ENCODE measurements at regions not wholly inside any gene's neighbourhood (a gene's known extent, or its start where the extent isn't known, plus 50 kb on each side); places are given as distances from the start of the nearest gene placed in this dataset.

- Histone ChIP-seq H3K4me1 (ENCODE audit: insufficient read depth, insufficient read length) (peaks cover 2% of the 10 kb centered on the region), H3K36me3 (ENCODE audit: insufficient read depth, insufficient read length, low read length) (no peaks in the 10 kb centered on the region), H3K27me3 (ENCODE audit: insufficient read depth, insufficient read length) (no peaks in the 10 kb centered on the region), H3K9ac (ENCODE audit: insufficient read length, low read depth) (no peak overlapping the region), H3K9me3 (ENCODE audit: insufficient read depth, low read length) (no peaks in the 10 kb centered on the region; the same call in 1 of the 2 replicates), H3K4me3 (ENCODE audit: insufficient read length, low read depth) (no peak overlapping the region)
- no peak for TF ChIP-seq ZNF274 (IDR thresholded peaks at IDR 0.05; ENCODE audit: low read depth, low read length)
- no peak for DNase-seq (ENCODE audit: low read depth, low spot score)
Measured at GRCh38 chr2:11017921-11018320, 106.2 kb downstream of the KCNF1 start.

- no peaks in the 10 kb centered on the region for H3K27me3 ChIP-seq (ENCODE audit: insufficient read depth, insufficient read length)
Measured at GRCh38 chr2:11018651-11019185, 107.0 kb downstream of the KCNF1 start.

GRCh38 chr2:11019614-11020013, 107.9 kb downstream of the KCNF1 start:
- no peak for TF ChIP-seq SUZ12 (IDR thresholded peaks at IDR 0.05; ENCODE audit: extremely low read depth, insufficient read depth, insufficient read length)
- no peak for TF ChIP-seq ZNF274 (IDR thresholded peaks at IDR 0.05; ENCODE audit: low read depth, low read length)
- no peak for TF ChIP-seq YY1 (IDR thresholded peaks at IDR 0.05; ENCODE audit: insufficient read depth, insufficient read length)
- Histone ChIP-seq H3K4me1 (ENCODE audit: insufficient read depth, insufficient read length) (peaks cover 2% of the 10 kb centered on the region), H3K9ac (ENCODE audit: insufficient read length, low read depth) (no peak overlapping the region), H3K36me3 (ENCODE audit: insufficient read depth, insufficient read length, low read length) (no peaks in the 10 kb centered on the region), H3K9me3 (ENCODE audit: insufficient read depth, low read length) (no peaks in the 10 kb centered on the region; the same call in 1 of the 2 replicates), H3K4me3 (ENCODE audit: insufficient read length, low read depth) (no peak overlapping the region), H3K27me3 (ENCODE audit: insufficient read depth, insufficient read length) (no peaks in the 10 kb centered on the region)
- no peak for DNase-seq (ENCODE audit: low read depth, low spot score)

More at GRCh38 chr2:11018651-11019185, 107.0 kb downstream of the KCNF1 start:
- no peak overlapping the region for H3K4me3 ChIP-seq (ENCODE audit: insufficient read length, low read depth)
- H3K9me3 ChIP-seq (ENCODE audit: insufficient read depth, low read length): no peaks in the 10 kb centered on the region; the same call in 1 of the 2 replicates
- peaks cover 2% of the 10 kb centered on the region for H3K4me1 ChIP-seq (ENCODE audit: insufficient read depth, insufficient read length)
- DNase-seq (ENCODE audit: low read depth, low spot score): no peak
- H3K9ac ChIP-seq (ENCODE audit: insufficient read length, low read depth): no peak overlapping the region
- TF ChIP-seq YY1 (IDR thresholded peaks at IDR 0.05; ENCODE audit: insufficient read depth, insufficient read length): no peak
- no peak for TF ChIP-seq SUZ12 (IDR thresholded peaks at IDR 0.05; ENCODE audit: extremely low read depth, insufficient read depth, insufficient read length)
- no peak for TF ChIP-seq ZNF274 (IDR thresholded peaks at IDR 0.05; ENCODE audit: low read depth, low read length)
- H3K36me3 ChIP-seq (ENCODE audit: insufficient read depth, insufficient read length, low read length): no peaks in the 10 kb centered on the region

GRCh38 chr2:11022064-11022463, 110.3 kb downstream of the KCNF1 start:
- no peak overlapping the region for H3K4me3 ChIP-seq (ENCODE audit: insufficient read length, low read depth)
- TF ChIP-seq YY1 (IDR thresholded peaks at IDR 0.05; ENCODE audit: insufficient read depth, insufficient read length) (no peak), ZNF274 (IDR thresholded peaks at IDR 0.05; ENCODE audit: low read depth, low read length) (no peak), SUZ12 (IDR thresholded peaks at IDR 0.05; ENCODE audit: extremely low read depth, insufficient read depth, insufficient read length) (no peak)
- no peaks in the 10 kb centered on the region for H3K36me3 ChIP-seq (ENCODE audit: insufficient read depth, insufficient read length, low read length)
- DNase-seq (ENCODE audit: low read depth, low spot score): no peak
- H3K4me1 ChIP-seq (ENCODE audit: insufficient read depth, insufficient read length): peaks cover 2% of the 10 kb centered on the region
- H3K9me3 ChIP-seq (ENCODE audit: insufficient read depth, low read length): no peaks in the 10 kb centered on the region; the same call in 1 of the 2 replicates
- H3K9ac ChIP-seq (ENCODE audit: insufficient read length, low read depth): no peak overlapping the region
- no peaks in the 10 kb centered on the region for H3K27me3 ChIP-seq (ENCODE audit: insufficient read depth, insufficient read length)

- no peaks in the 10 kb centered on the region; the same call in 1 of the 2 replicates for H3K9me3 ChIP-seq (ENCODE audit: insufficient read depth, low read length)
- TF ChIP-seq SUZ12 (IDR thresholded peaks at IDR 0.05; ENCODE audit: extremely low read depth, insufficient read depth, insufficient read length) (no peak), ZNF274 (IDR thresholded peaks at IDR 0.05; ENCODE audit: low read depth, low read length) (no peak)
- peaks cover 2% of the 10 kb centered on the region for H3K4me1 ChIP-seq (ENCODE audit: insufficient read depth, insufficient read length)
- H3K36me3 ChIP-seq (ENCODE audit: insufficient read depth, insufficient read length, low read length): no peaks in the 10 kb centered on the region
- H3K4me3 ChIP-seq (ENCODE audit: insufficient read length, low read depth): no peak overlapping the region
- DNase-seq (ENCODE audit: low read depth, low spot score): no peak
- no peaks in the 10 kb centered on the region for H3K27me3 ChIP-seq (ENCODE audit: insufficient read depth, insufficient read length)
- no peak overlapping the region for H3K9ac ChIP-seq (ENCODE audit: insufficient read length, low read depth)
Measured at GRCh38 chr2:11022591-11023273, 111.0 kb downstream of the KCNF1 start.

GRCh38 chr2:11023326-11024258, 111.9 kb downstream of the KCNF1 start:
- DNase-seq (ENCODE audit: low read depth, low spot score): no peak
- Histone ChIP-seq H3K27me3 (ENCODE audit: insufficient read depth, insufficient read length) (no peaks in the 10 kb centered on the region), H3K9me3 (ENCODE audit: insufficient read depth, low read length) (no peaks in the 10 kb centered on the region), H3K36me3 (ENCODE audit: insufficient read depth, insufficient read length, low read length) (no peaks in the 10 kb centered on the region), H3K4me3 (ENCODE audit: insufficient read length, low read depth) (no peak overlapping the region), H3K4me1 (ENCODE audit: insufficient read depth, insufficient read length) (no peaks in the 10 kb centered on the region), H3K9ac (ENCODE audit: insufficient read length, low read depth) (no peak overlapping the region)
- no peak for TF ChIP-seq ZNF274 (IDR thresholded peaks at IDR 0.05; ENCODE audit: low read depth, low read length)
- no peak for TF ChIP-seq YY1 (IDR thresholded peaks at IDR 0.05; ENCODE audit: insufficient read depth, insufficient read length)
- TF ChIP-seq SUZ12 (IDR thresholded peaks at IDR 0.05; ENCODE audit: extremely low read depth, insufficient read depth, insufficient read length): no peak

GRCh38 chr2:11024259-11024645, 112.5 kb downstream of the KCNF1 start:
- Histone ChIP-seq H3K9me3 (ENCODE audit: insufficient read depth, low read length) (no peaks in the 10 kb centered on the region), H3K4me3 (ENCODE audit: insufficient read length, low read depth) (no peak overlapping the region), H3K27me3 (ENCODE audit: insufficient read depth, insufficient read length) (no peaks in the 10 kb centered on the region), H3K36me3 (ENCODE audit: insufficient read depth, insufficient read length, low read length) (no peaks in the 10 kb centered on the region), H3K4me1 (ENCODE audit: insufficient read depth, insufficient read length) (peaks cover 3% of the 10 kb centered on the region), H3K9ac (ENCODE audit: insufficient read length, low read depth) (no peak overlapping the region)
- DNase-seq (ENCODE audit: low read depth, low spot score): no peak
- TF ChIP-seq ZNF274 (IDR thresholded peaks at IDR 0.05; ENCODE audit: low read depth, low read length) (no peak), YY1 (IDR thresholded peaks at IDR 0.05; ENCODE audit: insufficient read depth, insufficient read length) (no peak), SUZ12 (IDR thresholded peaks at IDR 0.05; ENCODE audit: extremely low read depth, insufficient read depth, insufficient read length) (no peak)

Measured in NT2/D1 (cell line).